GM19351 (cell line): ENCODE measurements at regions not wholly inside any gene's neighbourhood (a gene's known extent, or its start where the extent isn't known, plus 50 kb on each side); places are given as distances from the start of the nearest gene placed in this dataset.

Experiments used
- ATAC-seq: cut with Tn5 transposase; IDR thresholded peaks from one replicate; pipeline ENCODE4 v1.9.1; 2021; ENCODE audit warnings: mild to moderate bottlenecking, moderate library complexity; ENCODE audit not compliant: unreplicated experiment

DNA sequence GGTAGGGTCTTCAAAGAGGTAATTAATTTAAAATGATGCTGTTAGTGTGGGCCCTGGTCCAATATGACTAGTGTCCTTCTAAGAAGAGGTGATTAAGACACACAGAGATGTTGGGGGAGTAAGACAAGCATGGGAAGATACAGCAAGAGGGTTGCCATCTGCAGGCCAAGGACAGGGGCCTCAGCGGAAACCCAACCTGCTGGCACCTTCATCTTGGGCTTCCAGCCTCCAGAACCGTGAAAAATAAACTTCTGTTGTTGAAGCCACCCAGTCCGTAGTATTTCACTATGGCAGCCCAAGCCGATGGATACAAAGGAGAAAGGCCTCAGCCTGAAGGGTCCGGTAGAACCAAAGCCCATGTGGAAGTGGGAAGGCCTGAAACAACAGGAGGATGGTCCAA lies 161.7 kb upstream of the UBE2E1 start:
- no peak for ATAC-seq

DNA sequence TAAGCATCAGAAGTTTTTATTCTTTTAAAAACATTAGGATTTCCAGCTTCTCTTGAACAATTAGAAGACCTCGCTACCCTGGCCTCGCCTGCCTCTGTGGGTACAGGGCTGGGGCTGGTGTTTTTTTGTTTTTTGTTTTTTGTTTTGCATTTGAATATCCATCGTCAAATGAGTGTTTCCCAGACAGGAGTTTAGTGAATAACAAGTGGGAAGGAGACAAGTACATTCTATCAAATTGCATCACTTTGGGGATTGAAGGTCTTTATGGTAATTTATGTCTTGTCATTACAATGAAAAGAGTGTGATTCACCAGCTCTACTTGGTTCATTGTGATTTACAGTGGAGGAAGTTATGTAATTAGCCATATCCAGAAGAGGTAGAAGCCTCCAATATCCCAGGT lies 161.1 kb upstream of the UBE2E1 start:
- no peak for ATAC-seq

DNA sequence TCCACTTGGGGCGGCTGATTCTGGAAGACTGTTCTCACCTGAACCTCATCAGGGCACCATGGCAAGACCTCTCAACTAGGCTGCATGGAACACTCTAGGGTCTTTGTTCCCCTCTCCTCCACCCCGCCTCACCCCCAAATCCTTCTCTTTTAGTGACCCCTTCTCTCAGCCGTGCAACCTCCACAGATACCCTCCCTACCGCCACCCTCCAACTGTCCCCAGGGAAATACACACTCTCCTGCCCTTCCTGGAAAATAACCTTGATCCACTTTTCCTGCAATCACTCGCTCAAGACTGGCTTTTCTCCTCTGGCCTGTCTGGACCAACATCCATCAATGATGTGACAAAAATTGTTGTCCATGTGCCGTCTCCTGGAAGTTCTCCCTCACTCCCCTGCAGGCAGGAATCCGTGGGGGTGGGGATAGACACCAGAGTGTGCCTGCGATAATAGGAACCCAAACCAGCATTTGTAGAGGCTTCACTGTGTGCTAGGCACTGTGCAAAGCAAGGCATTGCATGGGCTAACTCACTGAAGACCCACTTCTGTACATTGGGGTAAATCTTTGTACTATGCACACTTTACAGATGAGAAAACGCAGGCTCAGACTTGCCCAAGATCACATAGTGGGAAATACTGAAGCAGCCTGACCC lies 160.1 kb upstream of the UBE2E1 start:
- ATAC-seq: no peak

DNA sequence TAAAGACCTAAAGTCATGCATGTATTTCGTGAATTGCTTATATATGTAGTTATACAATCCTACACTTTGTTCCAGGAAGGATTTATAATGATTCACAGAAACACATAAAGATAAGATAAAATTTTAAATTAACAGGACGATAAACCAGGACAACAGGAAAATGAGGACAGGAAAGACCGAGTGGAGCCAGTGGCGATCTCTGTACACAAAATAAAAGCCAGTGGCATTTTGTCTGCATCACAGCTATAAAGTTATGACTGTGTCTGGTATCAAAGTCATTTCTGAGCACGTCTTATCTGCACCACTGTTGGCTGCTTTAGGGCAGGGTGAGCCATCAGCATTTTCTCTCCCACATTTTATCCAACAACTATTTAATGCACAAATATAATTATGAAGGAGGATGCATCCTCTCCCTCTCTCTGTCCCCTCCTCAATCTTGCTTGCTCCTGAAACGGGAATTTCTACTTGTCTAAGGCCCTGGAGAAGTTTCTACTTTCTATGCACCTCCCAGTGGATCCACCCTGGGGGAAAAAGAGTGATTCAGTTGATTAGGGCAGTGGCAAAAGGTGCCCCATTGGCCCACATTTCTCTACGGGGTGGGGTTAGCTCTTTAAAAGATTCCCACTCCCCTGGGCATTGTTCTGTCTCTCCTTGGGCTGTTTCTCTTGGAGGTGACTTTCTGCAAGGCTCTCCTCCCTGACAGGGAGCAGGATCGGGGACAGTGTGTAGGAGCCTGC lies 159.4 kb upstream of the UBE2E1 start:
- no peak for ATAC-seq

DNA sequence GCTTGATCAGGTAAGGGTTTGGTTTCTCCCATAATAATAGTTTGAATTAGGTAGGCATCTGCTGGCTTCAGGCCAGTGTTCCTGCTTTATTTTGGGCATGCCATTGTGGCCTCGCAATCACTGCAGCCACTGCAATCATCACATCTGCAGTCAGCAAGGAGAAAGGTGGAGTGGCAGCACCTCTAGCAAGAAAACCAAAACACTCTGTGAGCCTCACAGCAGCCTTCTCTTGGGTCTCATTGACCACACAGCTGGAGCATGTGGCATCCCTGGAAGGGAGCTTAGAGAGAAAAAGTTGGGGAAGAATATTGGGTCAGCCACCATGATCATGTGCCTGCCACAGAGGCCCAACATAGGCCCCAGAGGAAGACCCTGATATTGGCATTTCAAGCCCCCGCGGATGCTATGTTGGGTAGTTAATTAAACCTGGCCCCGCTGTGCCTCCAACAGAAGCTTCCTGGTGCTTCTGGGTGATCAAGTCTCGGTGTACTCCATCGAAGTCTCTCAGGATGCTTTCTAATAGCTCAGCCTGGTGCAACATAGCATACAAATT lies 158.0 kb upstream of the UBE2E1 start:
- no peak for ATAC-seq

DNA sequence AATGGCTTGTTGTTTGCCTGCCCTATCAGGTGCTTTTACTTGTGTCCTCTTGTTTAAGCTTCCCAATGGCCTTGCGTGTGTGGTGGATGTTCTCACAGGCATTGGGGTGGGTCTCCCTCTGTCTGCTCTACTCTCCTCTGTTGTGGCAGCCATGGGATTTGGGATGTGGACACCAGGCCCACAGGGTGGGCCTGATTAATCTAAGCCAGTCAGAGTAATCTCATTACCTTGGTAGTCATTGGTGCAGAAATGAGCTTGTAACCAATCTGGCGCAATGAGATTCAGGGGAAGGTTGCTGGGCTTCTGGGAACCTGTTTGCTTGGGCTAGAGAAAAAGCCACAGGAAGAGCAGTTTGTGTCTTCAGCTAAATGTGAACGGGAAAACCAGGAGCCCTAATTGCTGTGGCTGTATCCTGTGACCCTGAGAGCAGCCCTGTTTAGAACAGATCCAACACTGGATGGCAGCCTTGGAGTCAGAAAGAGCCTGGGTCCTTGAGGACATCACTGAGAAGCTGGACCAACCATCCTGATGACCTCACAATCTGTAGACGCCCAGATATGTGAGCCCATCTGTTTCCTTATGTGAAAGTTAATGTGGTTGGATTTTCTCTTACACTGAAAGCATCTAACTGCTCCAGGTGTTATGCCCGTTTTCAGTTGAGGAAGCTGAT lies 157.3 kb upstream of the UBE2E1 start:
- ATAC-seq: no peak

DNA sequence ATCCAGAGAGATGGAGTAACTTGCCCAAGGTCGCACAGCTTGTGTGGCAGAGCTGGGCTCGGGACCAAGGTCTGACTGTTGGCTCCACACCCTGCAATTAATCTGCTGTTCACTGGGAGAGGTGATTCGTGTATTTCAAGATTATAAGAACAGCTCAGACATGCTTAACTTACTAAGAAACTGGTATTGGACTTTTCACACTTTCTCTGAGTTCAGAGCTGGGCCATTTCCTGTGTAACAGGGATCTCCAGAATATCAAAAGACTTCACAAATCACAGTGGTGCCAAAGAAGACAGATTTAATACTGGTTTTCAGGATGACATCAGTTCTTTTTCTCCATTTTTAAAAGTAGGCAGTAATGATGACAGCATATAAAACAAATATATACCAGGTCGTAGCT lies 156.8 kb upstream of the UBE2E1 start:
- ATAC-seq: no peak

DNA sequence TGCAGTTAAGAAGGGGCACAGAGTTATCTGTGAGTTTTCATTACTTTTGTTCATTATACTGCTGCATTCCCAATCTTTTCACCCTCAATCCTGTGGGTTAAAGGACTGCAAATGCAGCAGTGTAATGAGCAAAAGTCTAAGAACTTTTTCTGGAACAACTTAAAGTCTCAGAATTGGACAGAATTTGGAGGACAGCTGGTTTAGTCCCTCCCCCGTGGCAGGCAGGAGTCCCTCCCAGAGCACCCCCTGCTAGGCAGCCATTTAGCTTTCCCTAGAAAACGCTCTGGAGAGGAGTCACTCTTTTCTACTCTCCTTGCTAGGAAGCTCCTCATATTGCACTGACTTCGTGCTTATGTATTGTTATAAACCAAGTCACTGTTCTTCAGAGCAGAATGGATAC lies 156.3 kb upstream of the UBE2E1 start:
- ATAC-seq: no peak

DNA sequence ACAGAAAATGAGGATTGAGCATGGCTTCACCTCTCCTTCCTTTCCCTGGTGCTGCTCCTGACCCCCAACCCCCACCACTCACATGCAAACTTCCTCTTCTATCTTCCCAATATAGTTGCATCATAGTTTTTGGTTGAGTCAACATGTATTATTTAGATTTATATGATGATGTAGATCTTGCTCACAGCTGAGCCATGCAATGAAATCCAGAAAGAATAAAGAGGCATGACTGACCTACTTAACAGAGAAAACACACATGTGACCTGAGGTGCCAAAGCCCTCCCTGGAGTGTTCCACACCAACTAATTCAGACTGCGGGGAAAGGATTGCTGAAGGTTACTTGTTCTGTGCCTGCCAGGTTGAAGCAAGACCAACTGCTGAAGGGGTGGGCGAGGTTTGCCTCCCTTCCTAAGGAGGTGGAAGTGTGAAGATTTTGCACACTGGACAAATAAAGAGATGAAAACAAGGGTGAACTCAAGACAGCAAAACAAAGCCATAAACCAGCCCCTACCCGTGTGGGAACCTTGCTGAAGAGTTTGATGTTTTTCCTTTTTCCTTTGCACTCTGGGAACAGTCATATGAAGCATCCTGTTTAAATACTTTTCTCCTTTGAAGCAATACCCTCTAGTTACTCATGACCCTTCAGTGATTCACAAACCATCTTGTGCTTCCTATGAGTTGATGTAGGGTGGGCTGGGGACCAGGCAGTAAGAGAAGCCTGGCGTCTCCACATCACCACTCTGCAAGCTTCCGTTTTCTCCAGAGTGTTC lies 155.2 kb upstream of the UBE2E1 start:
- no peak for ATAC-seq

DNA sequence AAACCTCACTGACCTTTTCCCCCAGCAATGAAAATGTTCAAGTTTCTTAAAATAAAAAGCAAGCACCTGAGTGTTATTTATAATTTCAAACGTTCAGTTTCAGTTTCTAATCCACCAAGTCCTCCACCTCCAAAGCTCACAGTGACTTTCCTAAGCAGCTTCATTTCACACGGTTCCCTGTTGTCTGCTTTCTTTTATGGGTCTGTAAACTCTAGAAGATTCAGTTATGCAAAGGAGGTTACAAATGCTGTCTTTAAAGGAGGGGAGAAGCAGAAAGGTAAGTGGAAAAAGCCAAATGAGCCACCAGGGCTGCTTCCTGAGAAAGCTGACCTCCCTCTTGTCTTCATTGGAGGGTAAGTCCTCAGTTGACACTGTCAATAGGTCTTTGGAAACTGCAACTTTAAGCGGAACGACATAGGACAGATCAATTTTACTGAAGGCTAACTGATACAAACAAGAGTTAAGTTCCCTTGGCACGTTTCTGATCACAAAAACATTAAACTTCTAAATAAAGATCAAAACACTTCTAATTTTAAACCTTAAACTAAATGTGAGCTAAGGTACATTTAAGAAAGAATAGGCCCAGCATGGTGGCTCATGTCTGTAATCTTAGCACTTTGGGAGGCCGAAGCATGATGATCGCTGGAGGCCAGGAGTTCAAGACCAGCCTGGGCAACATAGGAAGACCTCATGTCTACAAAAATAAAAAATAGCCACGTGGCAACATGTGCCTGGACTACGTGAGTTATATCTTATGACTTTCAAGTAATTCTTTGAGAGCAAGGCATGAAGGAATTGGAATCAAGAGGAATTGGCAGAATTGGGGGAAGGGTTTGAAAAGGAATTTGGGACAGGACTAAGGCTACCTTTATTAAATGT lies 151.9 kb upstream of the UBE2E1 start:
- peak; percentile 86 for ATAC-seq

DNA sequence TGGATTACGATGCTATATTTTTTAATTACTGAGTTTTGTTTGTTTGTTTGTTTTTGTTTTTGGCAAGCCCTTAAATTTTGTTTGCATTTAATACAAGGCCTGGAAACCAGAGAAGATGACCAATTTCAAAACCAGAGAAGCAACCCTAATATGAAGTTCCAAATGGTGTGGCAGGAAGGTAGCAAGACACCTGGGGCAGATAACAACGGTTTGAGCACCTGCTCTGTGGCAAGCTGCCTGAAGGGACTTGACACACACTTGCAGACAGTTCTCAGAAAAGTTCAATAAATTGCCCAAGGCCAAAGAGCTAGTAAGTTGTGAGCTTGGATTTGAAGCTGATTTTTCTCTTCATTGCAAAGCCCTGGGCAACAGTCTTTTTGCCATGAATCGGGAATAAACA lies 151.2 kb upstream of the UBE2E1 start:
- ATAC-seq: peak; percentile 42

DNA sequence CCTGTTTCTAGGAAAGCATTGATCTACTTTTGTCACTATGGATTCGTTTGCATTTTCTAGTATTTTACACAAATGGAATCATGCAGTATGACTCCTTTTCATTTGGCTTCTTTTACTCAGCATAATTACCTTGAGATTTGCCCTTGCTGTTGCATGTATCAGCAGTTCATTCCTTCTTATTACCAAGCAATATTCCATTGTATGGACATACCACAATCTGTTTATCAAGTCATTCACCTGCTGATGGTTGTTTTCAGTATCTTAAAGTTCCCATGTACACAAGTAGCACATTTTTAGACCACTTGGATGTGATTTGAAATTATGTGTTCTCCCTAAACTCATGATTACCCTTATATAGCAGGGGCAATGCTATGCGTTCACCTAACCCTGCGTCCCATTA lies 150.0 kb upstream of the UBE2E1 start:
- ATAC-seq: no peak

DNA sequence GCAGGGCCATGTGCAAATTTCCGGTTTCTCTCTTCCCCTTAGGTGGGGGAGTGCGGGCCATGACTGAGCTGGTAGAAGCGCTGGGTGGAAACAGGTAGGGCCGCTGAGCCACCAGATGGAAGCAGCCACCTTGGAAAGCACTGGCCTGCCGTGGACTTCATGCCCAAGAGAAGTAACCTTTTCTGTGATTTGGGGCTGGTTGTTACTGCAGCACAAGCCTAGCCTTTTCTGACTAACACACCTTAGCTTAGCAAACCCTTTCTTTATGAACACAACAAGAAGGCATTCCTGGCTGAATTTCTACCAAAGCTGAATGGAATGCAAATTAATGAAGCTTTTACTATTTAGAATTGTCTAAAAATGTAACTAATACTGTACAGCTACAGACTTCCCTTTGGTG lies 149.6 kb upstream of the UBE2E1 start:
- no peak for ATAC-seq

DNA sequence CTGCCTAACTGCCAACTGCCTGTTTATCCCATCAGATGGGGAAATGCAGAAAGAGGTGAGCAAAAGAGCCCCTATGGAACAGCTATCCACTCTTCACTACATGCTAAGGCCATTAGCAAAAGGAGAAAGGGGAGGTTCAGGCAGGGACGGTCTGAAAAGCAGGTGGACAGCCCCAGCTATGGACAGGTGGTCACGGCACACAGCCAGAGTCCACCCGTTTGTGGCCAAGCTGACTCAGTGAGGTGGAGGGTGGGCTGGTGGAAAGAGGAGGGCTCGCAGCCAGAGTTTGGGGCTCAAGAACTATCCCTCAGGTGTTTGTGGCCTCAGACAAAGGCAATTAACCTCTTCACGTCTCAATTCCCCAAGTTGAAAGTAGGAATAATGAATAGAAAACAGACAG lies 148.9 kb upstream of the UBE2E1 start:
- no peak for ATAC-seq

DNA sequence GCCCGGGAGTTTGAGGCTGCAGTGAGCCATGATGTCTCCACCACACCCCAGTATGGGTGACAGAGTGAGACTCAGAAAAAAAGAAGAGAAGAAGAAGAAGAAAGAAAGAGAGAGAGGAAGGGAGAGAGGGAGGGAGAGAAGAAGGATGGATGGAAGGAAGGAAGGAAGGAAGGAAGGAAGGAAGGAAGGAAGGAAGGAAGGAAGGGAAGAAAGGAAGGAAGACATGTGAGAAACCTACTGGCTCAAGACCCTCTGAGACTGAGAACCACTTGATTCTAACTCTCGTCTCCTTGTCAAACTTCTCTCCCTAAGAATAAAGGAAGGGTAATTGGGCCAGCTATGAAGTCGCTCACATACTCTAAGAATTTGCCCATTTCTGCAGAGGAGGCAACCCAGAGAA lies 148.1 kb upstream of the UBE2E1 start:
- ATAC-seq: no peak

DNA sequence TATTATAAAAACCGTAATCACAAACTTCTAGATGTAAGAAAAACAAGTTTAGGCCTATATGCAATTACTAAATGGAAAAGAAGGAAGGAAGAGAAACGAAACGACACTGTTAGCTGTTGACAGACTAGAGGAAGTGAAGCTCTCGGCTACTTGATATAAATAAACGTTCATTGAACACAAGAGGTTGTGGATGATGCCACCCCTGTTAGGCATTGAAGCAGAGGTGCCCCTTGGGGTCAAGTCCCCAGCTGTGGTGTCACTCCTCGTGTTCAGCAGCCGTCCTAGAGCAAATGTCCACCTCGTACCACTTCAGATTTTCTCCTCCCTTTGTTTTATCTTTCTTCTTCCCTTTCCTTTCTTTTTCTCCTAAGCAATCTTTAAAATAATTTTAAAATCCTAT lies 146.5 kb upstream of the UBE2E1 start:
- peak; percentile 69 for ATAC-seq

DNA sequence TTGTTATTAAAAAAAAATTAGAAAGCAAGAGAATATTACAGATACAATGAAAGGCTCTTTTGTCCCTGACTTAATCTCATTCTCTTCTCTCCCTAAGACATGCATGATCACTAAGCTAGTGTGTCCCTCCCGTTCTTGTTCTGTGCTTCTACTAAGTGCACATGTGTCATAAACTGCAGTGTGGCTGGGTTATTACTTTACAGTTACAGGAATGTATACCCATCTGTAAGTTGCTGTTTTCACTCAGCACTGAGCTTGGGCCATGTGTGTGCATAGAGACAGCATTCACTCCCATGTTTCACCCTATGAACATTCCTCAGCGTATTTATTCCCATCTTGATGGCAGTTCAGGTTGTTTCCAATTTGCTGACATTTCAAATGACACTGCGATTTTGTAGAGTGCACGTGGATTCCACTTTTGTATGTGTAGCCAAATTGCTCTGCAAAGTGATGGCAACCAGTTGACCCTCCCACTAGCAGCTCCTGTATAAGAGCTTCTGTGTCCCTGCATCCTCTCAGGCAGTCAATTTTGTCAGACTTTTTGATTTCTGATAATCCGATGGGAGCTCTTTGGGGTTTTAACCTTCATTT lies 145.8 kb upstream of the UBE2E1 start:
- no peak for ATAC-seq

DNA sequence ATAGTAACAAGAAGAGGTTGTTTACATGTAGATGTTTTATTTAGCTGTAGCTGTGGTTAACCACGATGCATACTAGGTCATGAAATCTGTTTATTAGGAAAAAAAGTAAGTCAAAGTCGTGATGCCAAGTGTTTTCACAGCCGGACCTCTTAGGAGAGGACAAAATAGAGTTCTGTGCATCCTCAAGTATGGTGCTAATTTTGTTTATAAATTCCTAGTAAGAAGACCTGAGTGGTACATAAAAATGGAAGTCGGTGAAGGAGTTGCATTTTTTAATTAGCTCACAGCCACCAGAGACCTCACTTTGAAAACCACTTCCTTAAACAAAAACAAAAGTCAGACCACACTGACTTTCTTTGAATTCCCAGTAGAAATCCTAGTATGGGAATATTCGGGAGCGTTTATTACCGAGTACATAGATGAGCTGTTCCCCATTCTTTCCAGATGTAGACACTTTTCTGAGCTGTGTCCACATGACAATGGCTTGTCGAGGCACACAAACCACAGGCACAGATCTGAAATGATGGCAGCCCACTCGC lies 143.6 kb upstream of the UBE2E1 start:
- ATAC-seq: peak; percentile 30

DNA sequence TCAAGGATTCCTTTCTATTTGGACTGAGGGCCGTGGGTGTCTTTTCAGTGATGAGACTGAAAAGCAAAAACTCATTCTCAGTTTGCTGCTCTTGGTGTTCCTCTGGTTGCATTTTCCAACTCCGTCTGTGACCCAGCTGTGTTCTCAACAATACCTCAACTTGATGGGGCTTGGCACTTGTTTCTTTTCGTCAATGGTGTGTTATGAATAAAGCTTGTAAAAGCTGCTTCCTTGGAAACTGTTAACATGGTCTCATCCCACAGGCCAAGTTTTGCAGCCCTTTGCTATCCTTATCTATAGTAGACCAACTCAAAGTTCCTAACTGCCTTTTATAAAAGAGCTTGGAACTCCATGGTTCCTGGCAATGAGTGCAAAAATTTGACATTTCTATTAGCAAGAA lies 142.5 kb upstream of the UBE2E1 start:
- no peak for ATAC-seq
